ENCODE measurements at regions not wholly inside any gene's neighbourhood (a gene's known extent, or its start where the extent isn't known, plus 50 kb on each side); places are given as distances from the start of the nearest gene placed in this dataset.

DNA sequence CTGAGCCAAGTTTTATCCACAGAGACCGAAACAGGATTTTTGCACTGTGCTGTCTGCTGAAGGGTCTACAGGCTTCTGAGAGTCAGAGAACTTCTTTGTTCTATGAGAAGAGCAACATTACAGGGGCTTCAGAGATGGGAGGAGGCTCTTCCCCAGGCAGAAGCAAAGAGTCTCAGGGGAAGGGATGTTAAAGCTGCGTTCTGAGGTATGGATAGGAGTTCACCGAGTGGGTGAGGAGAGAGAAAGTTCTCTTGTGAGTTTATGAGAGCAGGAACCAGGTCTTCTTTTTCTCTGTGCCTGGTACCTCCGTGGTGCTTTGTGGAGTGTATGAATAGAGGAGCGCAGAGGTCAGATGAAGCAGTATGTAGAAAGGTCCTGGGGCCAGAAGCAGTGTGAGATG lies 155.1 kb downstream of the PDGFRA start:
- no peak for TF ChIP-seq CTCF (conservative IDR thresholded peaks at IDR 0.05)
- H3K27ac ChIP-seq (ENCODE audit: low read depth, low read length), result no peak overlapping the region
- Mint-ChIP-seq H3K36me3 (ENCODE audit: low read depth) (no peaks in the 10 kb centered on the region), H3K4me3 (no peak overlapping the region), H3K9me3 (peaks cover 3% of the 10 kb centered on the region), H3K27me3 (ENCODE audit: insufficient read depth) (peaks cover 2% of the 10 kb centered on the region), H3K4me1 (no peaks in the 10 kb centered on the region), H3K27ac (no peak overlapping the region)
- no peaks in the 10 kb centered on the region for H3K27me3 ChIP-seq (ENCODE audit: control insufficient read depth, insufficient read depth, low read length, poor library complexity, severe bottlenecking)
- no peak overlapping the region for H3K9ac ChIP-seq (ENCODE audit: extremely low read depth, low read length, poor library complexity, severe bottlenecking)
- no peak for DNase-seq
- no peak overlapping the region for H3K4me3 ChIP-seq (ENCODE audit: low read length)
- H3K9me3 ChIP-seq (ENCODE audit: control insufficient read depth, low read length), result no peaks in the 10 kb centered on the region
- WGBS, 2 experiments (ENCODE audit: insufficient coverage in 1 of 2, insufficient read length in 1 of 2), result 92 to 100% methylated on average over 2 to 5 of the region's 5 CpGs
- H3K4me1 ChIP-seq (ENCODE audit: control insufficient read depth, insufficient read depth, low read length), result no peaks in the 10 kb centered on the region
- H3K36me3 ChIP-seq (ENCODE audit: control insufficient read depth, insufficient read depth, low read length), result no peaks in the 10 kb centered on the region

DNA sequence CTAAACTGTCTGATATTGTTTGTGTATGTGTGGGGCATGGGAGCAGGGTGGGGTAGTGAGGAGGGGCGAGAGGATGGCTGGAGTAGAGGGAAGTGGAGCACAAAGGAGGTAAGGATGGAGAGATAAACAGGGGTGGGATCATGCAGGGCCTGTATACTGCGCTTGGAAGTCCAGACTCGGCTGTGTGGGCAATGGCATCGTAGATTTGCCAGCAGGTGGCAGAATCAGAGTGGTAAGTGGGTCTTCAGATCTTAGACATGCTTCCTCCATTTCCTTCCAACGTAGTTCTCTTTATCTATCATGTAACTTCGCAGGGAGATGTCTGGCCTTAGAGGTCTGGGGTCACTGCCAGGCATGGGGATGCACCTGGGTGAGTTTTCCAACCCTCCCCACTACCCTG lies 155.5 kb downstream of the PDGFRA start:
- Mint-ChIP-seq H3K27me3 (ENCODE audit: insufficient read depth) (peaks cover 2% of the 10 kb centered on the region), H3K27ac (no peak overlapping the region), H3K4me3 (no peak overlapping the region), H3K36me3 (ENCODE audit: low read depth) (no peaks in the 10 kb centered on the region), H3K9me3 (peaks cover 3% of the 10 kb centered on the region), H3K4me1 (no peaks in the 10 kb centered on the region)
- peak; percentile 65 for TF ChIP-seq CTCF (conservative IDR thresholded peaks at IDR 0.05)
- 80 to 91% methylated on average over 3 to 6 of the region's 6 CpGs for WGBS, 2 experiments (ENCODE audit: insufficient coverage in 1 of 2, insufficient read length in 1 of 2)
- no peaks in the 10 kb centered on the region for H3K27me3 ChIP-seq (ENCODE audit: control insufficient read depth, insufficient read depth, low read length, poor library complexity, severe bottlenecking)
- H3K4me3 ChIP-seq (ENCODE audit: low read length), result no peak overlapping the region
- no peaks in the 10 kb centered on the region for H3K4me1 ChIP-seq (ENCODE audit: control insufficient read depth, insufficient read depth, low read length)
- no peak overlapping the region for H3K9ac ChIP-seq (ENCODE audit: extremely low read depth, low read length, poor library complexity, severe bottlenecking)
- H3K27ac ChIP-seq (ENCODE audit: low read depth, low read length), result no peak overlapping the region
- H3K36me3 ChIP-seq (ENCODE audit: control insufficient read depth, insufficient read depth, low read length), result no peaks in the 10 kb centered on the region
- peak; percentile 55 for DNase-seq
- H3K9me3 ChIP-seq (ENCODE audit: control insufficient read depth, low read length), result no peaks in the 10 kb centered on the region

DNA sequence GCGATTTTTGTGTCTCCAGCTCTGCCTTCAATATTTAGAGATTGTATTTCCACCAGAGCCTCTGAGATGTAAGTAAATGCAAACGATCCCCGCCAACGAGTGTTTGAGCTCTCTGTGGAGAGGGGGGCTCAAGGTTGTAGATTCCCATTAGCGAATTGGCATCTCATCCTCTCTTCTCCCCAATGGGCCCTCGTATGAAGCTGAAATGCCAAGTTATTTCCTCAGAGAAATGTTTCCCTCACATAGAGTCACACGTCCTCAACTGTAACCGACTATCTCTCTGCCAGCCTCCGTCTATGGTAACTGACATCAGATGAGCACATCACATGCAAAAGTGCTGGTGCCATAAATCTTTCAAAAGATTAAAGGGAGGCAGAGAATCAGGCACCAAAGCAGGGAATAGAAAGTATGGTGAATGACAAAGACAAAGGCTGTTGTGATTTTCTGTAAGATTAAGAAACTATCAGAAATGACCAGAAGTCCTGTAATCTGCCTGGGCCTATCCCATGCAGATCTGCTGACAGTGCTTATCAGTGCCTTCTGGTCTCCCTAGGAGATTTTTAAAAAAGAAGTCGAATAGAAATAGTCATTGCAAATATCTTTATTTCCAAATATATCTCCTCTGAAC lies 157.1 kb downstream of the PDGFRA start:
- no peak overlapping the region for H3K27ac ChIP-seq (ENCODE audit: low read depth, low read length)
- no peaks in the 10 kb centered on the region for H3K27me3 ChIP-seq (ENCODE audit: control insufficient read depth, insufficient read depth, low read length, poor library complexity, severe bottlenecking)
- H3K9ac ChIP-seq (ENCODE audit: extremely low read depth, low read length, poor library complexity, severe bottlenecking), result no peak overlapping the region
- TF ChIP-seq CTCF (conservative IDR thresholded peaks at IDR 0.05), result no peak
- WGBS, 2 experiments (ENCODE audit: insufficient coverage in 1 of 2, insufficient read length in 1 of 2), result 91 to 92% methylated on average over 7 to 10 of the region's 10 CpGs
- no peak overlapping the region for H3K27ac Mint-ChIP-seq
- no peaks in the 10 kb centered on the region for H3K9me3 ChIP-seq (ENCODE audit: control insufficient read depth, low read length)
- no peaks in the 10 kb centered on the region for H3K4me1 ChIP-seq (ENCODE audit: control insufficient read depth, insufficient read depth, low read length)
- H3K4me3 Mint-ChIP-seq, result no peak overlapping the region
- no peaks in the 10 kb centered on the region for H3K36me3 Mint-ChIP-seq (ENCODE audit: low read depth)
- H3K27me3 Mint-ChIP-seq (ENCODE audit: insufficient read depth), result peaks cover 2% of the 10 kb centered on the region
- H3K9me3 Mint-ChIP-seq, result peaks cover 3% of the 10 kb centered on the region
- H3K36me3 ChIP-seq (ENCODE audit: control insufficient read depth, insufficient read depth, low read length), result no peaks in the 10 kb centered on the region
- H3K4me1 Mint-ChIP-seq, result no peaks in the 10 kb centered on the region
- DNase-seq, result no peak
- no peak overlapping the region for H3K4me3 ChIP-seq (ENCODE audit: low read length)

Data from endodermal cell (in vitro differentiated cells).